PC-9 (cell line): ENCODE measurements at regions not wholly inside any gene's neighbourhood (a gene's known extent, or its start where the extent isn't known, plus 50 kb on each side); places are given as distances from the start of the nearest gene placed in this dataset.

Experiments used
- BruUV-seq: library from RNA; stranded (reverse); fragments of 400-500 nt; replicated peaks from 2 replicates; lab custom pipeline; 2021; lab: Mats Ljungman, UMichigan
- CTCF ChIA-PET: fragments of 300-600 bp; sonication (Branson Sonifier 250); formaldehyde crosslinking; loops from one replicate; lab custom pipeline; 2022; ENCODE audit warnings: antibody characterized with exemption; lab: Charles Lee
- POLR2A ChIA-PET: fragments of 300-600 bp; sonication (Branson Sonifier 250); formaldehyde crosslinking; loops from one replicate; lab custom pipeline; 2022; ENCODE audit warnings: antibody characterized with exemption; ENCODE audit not compliant: unreplicated experiment; lab: Charles Lee
- DNase-seq, 2 experiments: peaks; one replicate each; pipeline versions ENCODE4 v3.0.0 to v3.0.0-alpha.2; 2015 to 2022; ENCODE audit warnings: mixed read lengths in 1 of 2
- H2AFZ ChIP-seq: fragments of 200-600 bp; sonication (generic); 2 replicates; pipeline ENCODE4 v1.8.1; 2017; ENCODE audit warnings: antibody characterized with exemption
- H3F3A ChIP-seq: fragments of 200-600 bp; sonication (generic); 2 replicates; pipeline ENCODE4 v1.8.1; 2017; ENCODE audit warnings: antibody characterized with exemption, mild to moderate bottlenecking, low read depth; ENCODE audit not compliant: insufficient read depth
- H3K27ac ChIP-seq: fragments of 200-600 bp; sonication (generic); 2 replicates; pipeline ENCODE4 v1.6.1; 2016; ENCODE audit warnings: mixed run types
- H3K27me3 ChIP-seq: fragments of 200-600 bp; sonication (generic); 2 replicates; pipeline ENCODE4 v1.6.1; 2016; ENCODE audit warnings: low read depth, mixed run types; ENCODE audit not compliant: insufficient read depth
- H3K36me3 ChIP-seq: fragments of 200-600 bp; sonication (generic); 2 replicates; pipeline ENCODE4 v1.6.1; 2016; ENCODE audit warnings: low read depth, mixed run types
- H3K4me1 ChIP-seq: fragments of 200-600 bp; sonication (generic); replicated peaks from 2 replicates; pipeline ENCODE4 v1.6.1; 2016; ENCODE audit warnings: mixed run types; ENCODE audit not compliant: insufficient read depth
- H3K4me2 ChIP-seq: fragments of 200-600 bp; sonication (generic); 2 replicates; pipeline ENCODE4 v1.6.1; 2017; ENCODE audit warnings: mixed run types
- H3K4me3 ChIP-seq: fragments of 200-600 bp; sonication (generic); 2 replicates; pipeline ENCODE4 v1.6.1; 2016; ENCODE audit warnings: mixed run types
- H3K79me2 ChIP-seq: fragments of 200-600 bp; sonication (generic); 2 replicates; pipeline ENCODE4 v1.6.1; 2017; ENCODE audit warnings: low read depth, mixed run types
- H3K9me2 ChIP-seq: fragments of 200-600 bp; sonication (generic); 2 replicates; pipeline ENCODE4 v1.8.1; 2017; ENCODE audit warnings: mild to moderate bottlenecking; ENCODE audit not compliant: insufficient read depth
- H3K9me3 ChIP-seq: fragments of 200-600 bp; sonication (generic); 2 replicates; pipeline ENCODE4 v1.8.1; 2016; ENCODE audit warnings: low read depth; ENCODE audit not compliant: insufficient read depth
- H4K20me1 ChIP-seq: fragments of 200-600 bp; sonication (generic); 2 replicates; pipeline ENCODE4 v1.8.1; 2017; ENCODE audit not compliant: insufficient read depth
- EZH2 ChIP-seq: fragments of 200-600 bp; sonication (generic); IDR thresholded peaks from 2 replicates; pipeline ENCODE4 v1.8.0; 2017; ENCODE audit warnings: antibody characterized with exemption, low read depth
- intact Hi-C: fragments of 100-400 bp; cut with micrococcal nuclease; formaldehyde crosslinking; loops from one replicate; pipeline ENCODE4 v1.10.0; 2022; ENCODE audit not compliant: unreplicated experiment
- TF ChIP-seq, protein P1 (sequence below): fragments of 200-600 bp; sonication (generic); conservative IDR thresholded peaks from 2 replicates; pipeline ENCODE4 v1.6.1; 2017; ENCODE audit warnings: mixed run types, antibody characterized with exemption, mild to moderate bottlenecking, moderate library complexity

DNA sequence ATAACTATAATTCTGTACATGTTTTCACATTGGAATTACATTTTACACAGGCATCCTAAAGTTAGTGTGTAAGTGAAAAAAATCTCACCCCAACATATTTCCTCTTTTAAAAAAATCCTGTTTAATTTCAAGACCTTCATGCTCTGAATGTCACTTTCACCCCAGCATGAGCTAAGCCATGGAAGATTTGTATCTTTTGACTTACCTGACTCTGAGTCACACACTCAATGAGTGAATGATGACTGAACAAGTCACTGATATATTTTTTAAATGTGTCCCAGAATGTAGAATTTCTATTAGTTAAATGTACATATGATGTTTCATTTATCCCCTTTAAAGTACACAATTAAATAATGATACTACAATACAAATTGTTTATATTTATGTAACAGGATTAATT lies 199.9 kb upstream of the RBMS3 start:
- ChIA-PET CTCF (no interaction called here), POLR2A (no interaction called here)
- intact Hi-C loops = no loop called here
- Histone ChIP-seq H3F3A (no peaks in the 10 kb centered on the region), H3K4me2 (no peak overlapping the region), H4K20me1 (no peaks in the 10 kb centered on the region), H3K27ac (no peak overlapping the region), H3K79me2 (no peaks in the 10 kb centered on the region), H3K9me2 (no peaks in the 10 kb centered on the region), H3K4me3 (no peak overlapping the region), H3K9me3 (no peaks in the 10 kb centered on the region; the same call in 1 of the 2 replicates), H2AFZ (no peak overlapping the region), H3K27me3 (no peaks in the 10 kb centered on the region), H3K4me1 (no peaks in the 10 kb centered on the region), H3K36me3 (no peaks in the 10 kb centered on the region)
- no TSS peak for BruUV-seq
- no peak for TF ChIP-seq EZH2
- TF ChIP-seq, protein P1, sequence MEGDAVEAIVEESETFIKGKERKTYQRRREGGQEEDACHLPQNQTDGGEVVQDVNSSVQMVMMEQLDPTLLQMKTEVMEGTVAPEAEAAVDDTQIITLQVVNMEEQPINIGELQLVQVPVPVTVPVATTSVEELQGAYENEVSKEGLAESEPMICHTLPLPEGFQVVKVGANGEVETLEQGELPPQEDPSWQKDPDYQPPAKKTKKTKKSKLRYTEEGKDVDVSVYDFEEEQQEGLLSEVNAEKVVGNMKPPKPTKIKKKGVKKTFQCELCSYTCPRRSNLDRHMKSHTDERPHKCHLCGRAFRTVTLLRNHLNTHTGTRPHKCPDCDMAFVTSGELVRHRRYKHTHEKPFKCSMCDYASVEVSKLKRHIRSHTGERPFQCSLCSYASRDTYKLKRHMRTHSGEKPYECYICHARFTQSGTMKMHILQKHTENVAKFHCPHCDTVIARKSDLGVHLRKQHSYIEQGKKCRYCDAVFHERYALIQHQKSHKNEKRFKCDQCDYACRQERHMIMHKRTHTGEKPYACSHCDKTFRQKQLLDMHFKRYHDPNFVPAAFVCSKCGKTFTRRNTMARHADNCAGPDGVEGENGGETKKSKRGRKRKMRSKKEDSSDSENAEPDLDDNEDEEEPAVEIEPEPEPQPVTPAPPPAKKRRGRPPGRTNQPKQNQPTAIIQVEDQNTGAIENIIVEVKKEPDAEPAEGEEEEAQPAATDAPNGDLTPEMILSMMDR = no peak
- DNase-seq = no peak

DNA sequence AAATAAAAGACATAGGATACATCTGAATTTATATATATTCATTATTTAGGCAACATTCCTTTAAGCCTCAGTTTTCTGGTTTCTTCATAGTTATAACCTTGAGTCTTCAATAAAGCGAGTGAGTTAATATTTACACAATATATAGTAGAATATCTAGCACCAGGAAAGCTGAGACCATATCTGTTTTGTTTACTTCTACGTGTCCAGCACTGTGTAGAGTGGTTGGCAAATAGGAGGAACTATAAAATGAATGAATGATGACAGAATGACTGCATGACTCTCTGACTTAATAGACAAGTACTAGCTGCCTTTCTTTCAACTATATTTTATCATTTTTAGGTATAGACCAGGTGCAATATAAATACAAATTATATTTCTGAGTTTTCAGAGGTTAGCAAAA lies 197.8 kb upstream of the RBMS3 start:
- no peaks in the 10 kb centered on the region for H3F3A ChIP-seq
- no peak overlapping the region for H2AFZ ChIP-seq
- no peaks in the 10 kb centered on the region; the same call in 1 of the 2 replicates for H3K9me3 ChIP-seq
- H3K79me2 ChIP-seq = no peaks in the 10 kb centered on the region
- no peak overlapping the region for H3K27ac ChIP-seq
- no peak for DNase-seq
- no TSS peak for BruUV-seq
- H3K27me3 ChIP-seq = no peaks in the 10 kb centered on the region
- no peak overlapping the region for H3K4me2 ChIP-seq
- no peaks in the 10 kb centered on the region for H3K9me2 ChIP-seq
- H3K36me3 ChIP-seq = no peaks in the 10 kb centered on the region
- no peaks in the 10 kb centered on the region for H4K20me1 ChIP-seq
- H3K4me3 ChIP-seq = no peak overlapping the region
- TF ChIP-seq EZH2 = no peak
- TF ChIP-seq, protein P1 = no peak
- ChIA-PET CTCF (no interaction called here), POLR2A (no interaction called here)
- no peaks in the 10 kb centered on the region for H3K4me1 ChIP-seq
- intact Hi-C loops = no loop called here

DNA sequence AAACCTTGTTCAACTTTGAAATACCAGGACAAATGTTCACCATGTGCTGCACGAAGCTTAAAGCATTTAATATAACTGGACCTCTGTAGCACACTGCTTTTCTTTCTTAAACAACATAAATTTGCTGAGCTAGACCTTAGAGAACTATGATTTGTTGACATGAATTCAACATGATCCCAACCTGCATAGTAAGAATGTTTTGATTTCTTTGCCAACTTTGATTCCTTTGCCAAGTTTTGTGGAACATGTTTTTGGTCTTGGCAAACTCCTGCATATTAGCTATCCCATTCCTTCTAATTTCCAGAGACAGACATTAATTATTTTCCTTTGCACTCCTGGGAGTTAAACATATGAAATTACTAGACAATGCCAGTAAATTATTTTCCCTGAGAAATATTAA lies 197.2 kb upstream of the RBMS3 start:
- ChIA-PET CTCF (no interaction called here), POLR2A (interaction anchor here (0.7 kb wide), 1 partner anchor 16 kb away, joined by 5 read pairs; no protein-coding TSS in a partner anchor)
- Histone ChIP-seq H2AFZ (no peak overlapping the region), H3K27ac (no peak overlapping the region), H3K9me2 (no peaks in the 10 kb centered on the region), H3F3A (no peaks in the 10 kb centered on the region), H3K4me3 (no peak overlapping the region), H3K9me3 (no peaks in the 10 kb centered on the region; the same call in 1 of the 2 replicates), H3K27me3 (no peaks in the 10 kb centered on the region), H3K36me3 (no peaks in the 10 kb centered on the region), H3K4me1 (no peaks in the 10 kb centered on the region), H3K4me2 (no peak overlapping the region), H3K79me2 (no peaks in the 10 kb centered on the region), H4K20me1 (no peaks in the 10 kb centered on the region)
- no peak for DNase-seq
- BruUV-seq = no TSS peak
- TF ChIP-seq, protein P1 = no peak
- TF ChIP-seq EZH2 = no peak
- intact Hi-C loops = no loop called here
